ENCODE measurements at regions not wholly inside any gene's neighbourhood (a gene's known extent, or its start where the extent isn't known, plus 50 kb on each side); places are given as distances from the start of the nearest gene placed in this dataset.

DNA sequence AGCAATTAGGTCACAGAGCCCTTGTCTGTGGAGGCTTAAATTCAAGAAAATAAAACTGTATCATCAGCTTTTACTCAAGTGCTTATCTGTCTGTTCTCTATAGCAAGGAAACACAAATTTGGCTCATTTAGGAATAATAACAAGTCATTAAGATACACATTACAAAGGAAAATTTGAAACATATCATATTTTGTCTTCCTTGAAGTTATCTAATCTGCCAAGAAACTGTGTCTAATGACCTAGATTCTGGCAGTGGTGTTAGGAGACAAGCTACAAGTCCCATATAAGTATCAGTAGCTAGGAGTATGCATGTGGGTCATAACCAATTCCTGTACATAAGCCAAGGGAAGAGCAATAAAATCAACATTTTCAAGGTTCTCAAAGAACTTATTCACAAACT lies 108.2 kb upstream of the SETMAR start (continued):
- no peak for TF ChIP-seq CTCF (IDR thresholded peaks at IDR 0.05; ENCODE audit: low read depth, low read length, missing input control)

DNA sequence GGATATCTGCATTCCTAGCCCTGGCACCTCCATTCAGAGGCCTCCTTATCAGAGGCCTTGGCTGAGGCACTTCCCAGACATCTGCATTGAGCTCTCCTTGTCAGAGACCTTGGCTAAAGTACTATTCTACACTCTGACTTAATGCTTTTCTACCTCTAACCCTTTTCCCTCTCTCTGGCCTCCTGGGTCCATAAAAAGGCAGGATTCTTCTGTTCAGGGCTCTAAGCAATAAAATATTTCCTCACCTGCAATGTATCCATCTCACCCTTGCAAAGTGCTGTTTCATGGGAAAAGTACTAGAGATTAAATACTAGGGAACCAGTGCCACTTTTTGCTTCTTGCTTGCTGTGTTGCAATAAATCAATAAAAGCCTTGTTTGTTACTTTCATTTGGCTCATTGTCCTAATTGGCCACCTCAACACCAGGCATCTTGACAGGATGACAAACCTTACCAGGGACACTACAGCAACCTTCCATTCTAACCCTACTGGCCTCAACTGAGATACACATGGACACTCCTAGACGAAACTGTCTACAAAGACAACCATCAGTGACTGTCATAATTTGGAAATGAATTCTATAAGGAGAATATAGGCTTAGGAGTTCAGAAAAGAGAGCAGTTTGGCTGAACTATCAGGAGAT lies 106.5 kb upstream of the SETMAR start:
- no peak overlapping the region for H3K9ac ChIP-seq (ENCODE audit: low read depth in 1 of 2, low read length in 2 of 2)
- WGBS, result 91% methylated on average over 1 of the region's 1 CpG
- no peak for TF ChIP-seq HNF4A (conservative IDR thresholded peaks at IDR 0.05)
- peaks cover 0 to 6% (median 5%) of the 10 kb centered on the region in 4 donors for H3K4me1 ChIP-seq (ENCODE audit: control insufficient read depth in 4 of 4, insufficient read depth in 4 of 4, low read length in 3 of 4)
- H3K4me3 ChIP-seq (ENCODE audit: low read depth in 1 of 3, low read length in 3 of 3), result no peak overlapping the region
- H3K27ac ChIP-seq (ENCODE audit: low read depth in 1 of 2, low read length in 2 of 2), result no peak overlapping the region
- H3K9me3 ChIP-seq (ENCODE audit: control insufficient read depth in 4 of 4, low read length in 3 of 4), result no peaks in the 10 kb centered on the region
- DNase-seq (ENCODE audit: low spot score), result no peak
- H3K27me3 ChIP-seq (ENCODE audit: control insufficient read depth in 4 of 4, insufficient read depth in 4 of 4, low read length in 3 of 4), result no peaks in the 10 kb centered on the region
- H3K36me3 ChIP-seq (ENCODE audit: control insufficient read depth in 4 of 4, insufficient read depth in 3 of 4, low read depth in 1 of 4, low read length in 3 of 4), result no peaks in the 10 kb centered on the region

DNA sequence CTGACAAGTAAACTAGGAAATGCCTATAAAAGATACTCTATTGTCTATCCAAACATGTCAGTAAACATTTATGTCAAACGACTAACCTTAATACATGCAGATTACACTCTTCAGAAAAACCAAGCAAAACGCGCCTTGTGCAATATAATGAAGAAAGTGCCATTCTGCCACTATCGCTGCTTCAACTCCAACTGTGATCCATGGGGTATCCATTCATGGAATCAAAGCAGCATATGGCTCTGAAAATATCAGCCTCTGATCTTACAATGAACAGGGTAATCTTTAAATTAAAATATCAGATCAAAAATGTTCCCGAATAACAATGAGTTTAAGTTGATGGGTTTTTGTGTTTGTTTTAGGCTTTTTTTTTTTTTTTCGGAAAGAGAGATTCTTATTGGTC lies 105.5 kb upstream of the SETMAR start:
- H3K4me1 ChIP-seq (ENCODE audit: control insufficient read depth in 4 of 4, insufficient read depth in 4 of 4, low read length in 3 of 4), result peaks cover 0 to 6% (median 5%) of the 10 kb centered on the region in 4 donors
- H3K36me3 ChIP-seq (ENCODE audit: control insufficient read depth in 4 of 4, insufficient read depth in 3 of 4, low read depth in 1 of 4, low read length in 3 of 4), result no peaks in the 10 kb centered on the region
- WGBS, result 93% methylated on average over 6 of the region's 6 CpGs
- DNase-seq (ENCODE audit: low spot score), result no peak
- no peaks in the 10 kb centered on the region for H3K9me3 ChIP-seq (ENCODE audit: control insufficient read depth in 4 of 4, low read length in 3 of 4)
- H3K4me3 ChIP-seq (ENCODE audit: low read depth in 1 of 3, low read length in 3 of 3), result no peak overlapping the region
- H3K27me3 ChIP-seq (ENCODE audit: control insufficient read depth in 4 of 4, insufficient read depth in 4 of 4, low read length in 3 of 4), result no peaks in the 10 kb centered on the region
- H3K27ac ChIP-seq (ENCODE audit: low read depth in 1 of 2, low read length in 2 of 2), result no peak overlapping the region
- H3K9ac ChIP-seq (ENCODE audit: low read depth in 1 of 2, low read length in 2 of 2), result no peak overlapping the region
- no peak for TF ChIP-seq EGR1 (IDR thresholded peaks at IDR 0.05; ENCODE audit: low read depth in 2 of 2)
- no peak for TF ChIP-seq HNF4A (conservative IDR thresholded peaks at IDR 0.05)
- no peak for TF ChIP-seq GABPA (IDR thresholded peaks at IDR 0.05 in 1 of 2, conservative IDR thresholded peaks at IDR 0.05 in 1 of 2)
- no peak for TF ChIP-seq TAF1 (conservative IDR thresholded peaks at IDR 0.05)
- no peak for TF ChIP-seq FOXA2 (IDR thresholded peaks at IDR 0.05)
- no peak for TF ChIP-seq RAD21 (IDR thresholded peaks at IDR 0.05)
- no peak for TF ChIP-seq ATF3 (IDR thresholded peaks at IDR 0.05)
- no peak for TF ChIP-seq RXRA (IDR thresholded peaks at IDR 0.05)
- no peak for TF ChIP-seq SP1 (IDR thresholded peaks at IDR 0.05)
- no peak for TF ChIP-seq NR2F2 (IDR thresholded peaks at IDR 0.05)
- no peak for TF ChIP-seq HNF4G (IDR thresholded peaks at IDR 0.05)
- TF ChIP-seq, protein P1, sequence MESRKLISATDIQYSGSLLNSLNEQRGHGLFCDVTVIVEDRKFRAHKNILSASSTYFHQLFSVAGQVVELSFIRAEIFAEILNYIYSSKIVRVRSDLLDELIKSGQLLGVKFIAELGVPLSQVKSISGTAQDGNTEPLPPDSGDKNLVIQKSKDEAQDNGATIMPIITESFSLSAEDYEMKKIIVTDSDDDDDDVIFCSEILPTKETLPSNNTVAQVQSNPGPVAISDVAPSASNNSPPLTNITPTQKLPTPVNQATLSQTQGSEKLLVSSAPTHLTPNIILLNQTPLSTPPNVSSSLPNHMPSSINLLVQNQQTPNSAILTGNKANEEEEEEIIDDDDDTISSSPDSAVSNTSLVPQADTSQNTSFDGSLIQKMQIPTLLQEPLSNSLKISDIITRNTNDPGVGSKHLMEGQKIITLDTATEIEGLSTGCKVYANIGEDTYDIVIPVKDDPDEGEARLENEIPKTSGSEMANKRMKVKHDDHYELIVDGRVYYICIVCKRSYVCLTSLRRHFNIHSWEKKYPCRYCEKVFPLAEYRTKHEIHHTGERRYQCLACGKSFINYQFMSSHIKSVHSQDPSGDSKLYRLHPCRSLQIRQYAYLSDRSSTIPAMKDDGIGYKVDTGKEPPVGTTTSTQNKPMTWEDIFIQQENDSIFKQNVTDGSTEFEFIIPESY (IDR thresholded peaks at IDR 0.05), result no peak
- TF ChIP-seq CTCF (IDR thresholded peaks at IDR 0.05; ENCODE audit: low read depth, low read length, missing input control), result no peak
- no peak for TF ChIP-seq MAX (IDR thresholded peaks at IDR 0.05)
- TF ChIP-seq, protein P2, sequence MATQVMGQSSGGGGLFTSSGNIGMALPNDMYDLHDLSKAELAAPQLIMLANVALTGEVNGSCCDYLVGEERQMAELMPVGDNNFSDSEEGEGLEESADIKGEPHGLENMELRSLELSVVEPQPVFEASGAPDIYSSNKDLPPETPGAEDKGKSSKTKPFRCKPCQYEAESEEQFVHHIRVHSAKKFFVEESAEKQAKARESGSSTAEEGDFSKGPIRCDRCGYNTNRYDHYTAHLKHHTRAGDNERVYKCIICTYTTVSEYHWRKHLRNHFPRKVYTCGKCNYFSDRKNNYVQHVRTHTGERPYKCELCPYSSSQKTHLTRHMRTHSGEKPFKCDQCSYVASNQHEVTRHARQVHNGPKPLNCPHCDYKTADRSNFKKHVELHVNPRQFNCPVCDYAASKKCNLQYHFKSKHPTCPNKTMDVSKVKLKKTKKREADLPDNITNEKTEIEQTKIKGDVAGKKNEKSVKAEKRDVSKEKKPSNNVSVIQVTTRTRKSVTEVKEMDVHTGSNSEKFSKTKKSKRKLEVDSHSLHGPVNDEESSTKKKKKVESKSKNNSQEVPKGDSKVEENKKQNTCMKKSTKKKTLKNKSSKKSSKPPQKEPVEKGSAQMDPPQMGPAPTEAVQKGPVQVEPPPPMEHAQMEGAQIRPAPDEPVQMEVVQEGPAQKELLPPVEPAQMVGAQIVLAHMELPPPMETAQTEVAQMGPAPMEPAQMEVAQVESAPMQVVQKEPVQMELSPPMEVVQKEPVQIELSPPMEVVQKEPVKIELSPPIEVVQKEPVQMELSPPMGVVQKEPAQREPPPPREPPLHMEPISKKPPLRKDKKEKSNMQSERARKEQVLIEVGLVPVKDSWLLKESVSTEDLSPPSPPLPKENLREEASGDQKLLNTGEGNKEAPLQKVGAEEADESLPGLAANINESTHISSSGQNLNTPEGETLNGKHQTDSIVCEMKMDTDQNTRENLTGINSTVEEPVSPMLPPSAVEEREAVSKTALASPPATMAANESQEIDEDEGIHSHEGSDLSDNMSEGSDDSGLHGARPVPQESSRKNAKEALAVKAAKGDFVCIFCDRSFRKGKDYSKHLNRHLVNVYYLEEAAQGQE (IDR thresholded peaks at IDR 0.05), result no peak
- no peak for TF ChIP-seq YY1 (IDR thresholded peaks at IDR 0.05)
